ENCODE measurements at regions not wholly inside any gene's neighbourhood (a gene's known extent, or its start where the extent isn't known, plus 50 kb on each side); places are given as distances from the start of the nearest gene placed in this dataset.

GRCh38 chr3:6540981-6541380 lies 319.9 kb upstream of the GRM7 start:
- DNase-seq = peak; percentile 40

GRCh38 chr3:6542795-6543194 lies 318.1 kb upstream of the GRM7 start:
- peak; percentile 88 for DNase-seq

- peak; percentile 38 for DNase-seq
Observed at GRCh38 chr3:6549296-6549695, 311.6 kb upstream of the GRM7 start.

DNA sequence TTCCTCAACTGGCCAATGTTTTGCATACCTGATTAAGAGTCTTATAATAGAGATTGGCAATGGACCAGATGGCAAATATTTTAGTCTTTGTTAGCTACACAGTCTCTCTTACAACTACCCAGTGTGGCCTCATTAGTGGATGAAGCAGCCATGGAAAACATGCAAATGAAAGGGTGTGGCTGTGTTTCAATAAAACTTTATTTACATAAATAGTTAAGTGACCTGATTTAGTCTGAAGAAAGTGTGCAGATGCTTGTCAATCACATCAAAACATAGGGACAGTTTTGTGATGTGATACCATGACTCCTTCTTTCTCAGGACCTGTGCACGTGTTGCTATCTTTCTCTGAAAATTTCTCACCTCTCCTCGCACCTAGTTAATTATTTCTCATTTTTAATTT lies 309.8 kb upstream of the GRM7 start:
- no peak for DNase-seq

- DNase-seq = no peak
Observed at GRCh38 chr3:6560259-6560658, 300.7 kb upstream of the GRM7 start.

DNA sequence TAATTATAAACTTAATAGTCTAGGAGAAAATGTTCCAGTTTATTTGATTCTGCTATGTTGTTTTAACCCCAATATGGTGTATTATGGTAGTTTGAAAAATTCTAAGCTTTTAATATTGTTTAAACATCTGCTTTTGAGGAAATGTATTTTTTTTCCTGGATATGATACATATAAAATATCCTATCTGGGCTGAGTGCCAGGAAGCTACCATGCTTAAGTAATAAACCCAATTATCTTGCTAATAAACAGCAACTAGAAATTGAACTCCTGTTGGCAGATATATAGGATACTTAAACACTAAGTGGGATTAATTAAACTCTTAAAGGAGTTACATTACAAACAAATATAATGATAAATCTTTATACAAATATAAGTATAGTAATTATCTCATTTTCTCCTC lies 293.7 kb upstream of the GRM7 start:
- DNase-seq = no peak

- no peak for DNase-seq
Observed at GRCh38 chr3:6568999-6569493, 291.9 kb upstream of the GRM7 start.

DNA sequence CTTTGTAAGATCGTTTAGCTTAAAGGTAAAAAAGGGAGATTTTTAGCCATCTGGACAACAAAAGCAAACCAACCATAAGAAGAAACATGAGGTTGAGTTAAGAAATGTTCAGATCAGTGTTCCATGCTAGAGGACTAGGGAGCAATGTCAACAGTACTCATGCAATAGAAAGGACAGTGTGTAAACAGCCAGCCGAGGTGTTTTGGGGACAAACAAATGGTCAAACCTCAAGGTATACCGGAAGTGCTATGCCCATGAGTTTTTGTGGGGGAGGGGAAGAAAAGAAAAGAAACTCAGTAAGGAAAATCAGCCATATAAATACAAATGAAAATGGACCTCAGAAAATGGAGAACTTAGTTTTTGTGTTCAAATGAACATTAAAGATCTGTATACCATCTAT lies 289.5 kb upstream of the GRM7 start:
- peak; percentile 63 for DNase-seq

GRCh38 chr3:6577584-6577983 lies 283.3 kb upstream of the GRM7 start:
- DNase-seq = no peak

DNA sequence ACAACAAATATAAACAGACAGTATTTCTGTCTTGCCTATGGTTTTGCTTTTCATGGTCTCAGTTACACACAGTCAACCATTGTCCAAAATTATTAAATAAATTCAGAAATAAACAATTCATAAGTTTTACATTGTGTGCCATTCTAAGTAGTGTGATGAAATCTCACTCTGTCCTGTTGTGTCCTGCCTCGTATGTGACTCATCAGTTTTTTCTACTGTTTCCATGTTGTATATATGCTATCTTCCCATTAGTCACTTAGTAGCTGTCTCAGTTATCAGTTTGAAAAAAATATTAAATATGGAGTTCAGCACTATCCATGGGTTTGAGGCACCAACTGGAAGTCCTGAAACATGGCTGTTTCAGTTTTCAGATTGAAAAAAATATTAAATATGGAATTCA lies 282.4 kb upstream of the GRM7 start:
- DNase-seq = peak; percentile 9

DNA sequence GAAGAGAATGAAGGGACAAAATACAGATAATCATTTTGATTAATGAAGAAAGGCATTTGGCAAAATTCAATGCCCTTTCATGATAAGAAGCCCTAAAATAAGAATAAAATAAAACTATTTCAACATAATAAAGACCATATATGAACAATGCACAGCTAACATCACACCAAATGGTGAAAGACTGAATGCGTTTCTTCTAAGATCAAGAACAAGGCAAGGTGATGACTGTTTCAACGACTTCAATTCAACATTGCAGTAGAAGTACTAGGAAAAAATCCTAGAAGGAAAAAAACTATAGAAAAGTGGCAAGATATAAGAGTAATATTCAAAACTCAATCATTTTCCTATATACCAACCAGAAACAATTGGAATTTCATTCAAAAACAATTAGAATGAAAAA lies 280.1 kb upstream of the GRM7 start:
- DNase-seq = no peak

GRCh38 chr3:6585360-6585759 lies 275.6 kb upstream of the GRM7 start:
- DNase-seq = no peak

DNA sequence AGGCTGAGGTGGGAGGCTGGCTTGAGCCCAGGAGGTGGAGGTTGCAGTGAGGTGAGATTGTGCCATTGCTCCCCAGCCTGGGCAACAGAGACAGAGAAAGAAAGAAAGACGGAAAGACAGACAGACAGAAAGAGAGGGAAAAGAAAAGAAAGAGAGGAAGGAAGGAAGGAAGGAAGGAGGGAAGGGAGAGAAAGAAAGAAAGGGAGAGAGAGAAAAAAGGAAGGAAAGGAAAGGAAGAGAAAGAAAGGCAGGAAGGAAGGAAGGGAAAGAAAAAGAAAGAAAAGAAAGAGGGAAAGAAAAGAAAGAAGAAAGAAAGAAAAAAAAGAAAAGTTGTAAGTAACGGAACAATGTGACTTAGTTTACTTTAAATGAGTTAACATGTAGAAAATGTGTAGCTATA lies 260.7 kb upstream of the GRM7 start:
- DNase-seq = no peak

DNA sequence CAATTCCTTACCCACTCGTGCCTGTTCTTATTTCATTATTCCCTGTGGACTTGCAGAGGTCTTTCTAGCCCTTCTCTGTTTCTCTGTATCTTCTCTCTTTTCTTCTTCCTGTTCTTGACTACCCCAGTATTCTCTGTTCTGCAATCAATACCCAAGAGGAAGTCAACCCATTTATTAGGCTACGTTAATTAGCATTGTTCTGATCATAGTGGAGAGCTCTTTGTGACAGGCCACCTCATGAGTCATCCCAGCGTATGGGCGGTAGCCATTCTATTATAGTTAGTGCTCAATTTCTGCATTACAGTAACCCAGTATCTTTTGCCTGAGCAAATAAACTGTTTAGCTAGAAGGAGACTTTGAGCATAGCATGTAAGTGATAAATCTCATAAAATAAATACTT lies 259.5 kb upstream of the GRM7 start:
- peak; percentile 13 for DNase-seq

DNA sequence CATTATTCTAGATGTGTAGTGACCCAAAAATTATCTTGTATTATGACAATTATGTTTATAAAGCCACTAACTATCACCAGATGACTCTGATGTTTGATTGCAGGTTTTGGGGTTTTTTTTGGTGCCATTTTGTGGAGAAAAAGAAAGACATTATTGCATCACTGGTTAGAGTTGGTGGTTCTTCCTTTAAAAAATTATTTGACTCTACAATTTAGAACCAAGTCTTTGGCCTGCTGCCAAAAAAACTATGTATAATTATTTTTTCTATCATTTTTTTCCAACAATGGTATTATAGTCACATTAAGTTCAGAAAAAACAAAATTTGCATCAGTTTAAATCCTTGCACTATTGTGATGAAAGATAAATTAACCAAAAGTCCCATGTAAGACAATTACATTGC lies 258.6 kb upstream of the GRM7 start:
- no peak for DNase-seq

GRCh38 chr3:6605227-6605626 lies 255.7 kb upstream of the GRM7 start:
- DNase-seq = peak; percentile 1

DNA sequence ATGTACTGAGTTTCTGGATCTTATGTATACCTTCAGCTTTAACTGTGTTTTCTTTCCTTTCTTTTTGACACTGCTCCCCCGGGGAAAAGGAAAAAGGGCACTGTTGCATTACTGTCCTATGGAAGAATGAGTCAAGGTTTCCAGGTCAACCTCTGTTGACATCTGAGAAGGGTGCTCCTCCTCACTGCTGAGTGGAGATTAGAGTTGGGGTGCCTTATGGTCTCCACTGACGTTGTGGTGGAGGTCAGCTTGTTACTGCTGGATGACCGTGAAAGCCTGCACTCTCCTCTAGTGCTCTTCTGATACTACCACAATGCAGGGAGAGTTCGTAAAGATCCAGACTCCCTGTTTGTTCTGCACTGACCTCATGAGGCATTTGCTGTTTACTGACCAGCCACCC lies 252.1 kb upstream of the GRM7 start:
- no peak for DNase-seq

GRCh38 chr3:6612034-6612616 lies 248.8 kb upstream of the GRM7 start:
- no peak for DNase-seq

GRCh38 chr3:6622260-6622659 lies 238.7 kb upstream of the GRM7 start:
- no peak for DNase-seq

GRCh38 chr3:6622712-6623111 lies 238.2 kb upstream of the GRM7 start:
- DNase-seq = no peak

- no peak for DNase-seq
Observed at GRCh38 chr3:6631376-6631775, 229.5 kb upstream of the GRM7 start.

DNA sequence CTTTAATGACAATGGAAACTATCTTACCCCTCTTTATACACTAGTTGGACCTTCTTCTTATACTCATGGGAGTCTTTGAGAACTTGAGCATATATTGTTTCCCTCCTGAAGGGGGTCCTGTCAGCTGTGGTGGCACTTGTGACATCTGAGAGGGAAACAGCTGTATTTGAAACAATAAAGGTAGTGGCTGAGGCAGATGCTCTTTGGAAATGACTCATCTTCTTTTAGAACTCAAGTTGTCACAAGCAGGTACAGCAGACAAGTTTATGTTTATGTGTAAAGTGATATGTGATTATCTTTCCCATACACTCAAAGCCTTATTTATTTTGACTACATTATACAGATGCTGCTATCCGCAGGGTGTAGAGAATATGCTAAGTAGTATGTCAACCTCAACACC lies 220.0 kb upstream of the GRM7 start:
- peak; percentile 78 for DNase-seq

DNA sequence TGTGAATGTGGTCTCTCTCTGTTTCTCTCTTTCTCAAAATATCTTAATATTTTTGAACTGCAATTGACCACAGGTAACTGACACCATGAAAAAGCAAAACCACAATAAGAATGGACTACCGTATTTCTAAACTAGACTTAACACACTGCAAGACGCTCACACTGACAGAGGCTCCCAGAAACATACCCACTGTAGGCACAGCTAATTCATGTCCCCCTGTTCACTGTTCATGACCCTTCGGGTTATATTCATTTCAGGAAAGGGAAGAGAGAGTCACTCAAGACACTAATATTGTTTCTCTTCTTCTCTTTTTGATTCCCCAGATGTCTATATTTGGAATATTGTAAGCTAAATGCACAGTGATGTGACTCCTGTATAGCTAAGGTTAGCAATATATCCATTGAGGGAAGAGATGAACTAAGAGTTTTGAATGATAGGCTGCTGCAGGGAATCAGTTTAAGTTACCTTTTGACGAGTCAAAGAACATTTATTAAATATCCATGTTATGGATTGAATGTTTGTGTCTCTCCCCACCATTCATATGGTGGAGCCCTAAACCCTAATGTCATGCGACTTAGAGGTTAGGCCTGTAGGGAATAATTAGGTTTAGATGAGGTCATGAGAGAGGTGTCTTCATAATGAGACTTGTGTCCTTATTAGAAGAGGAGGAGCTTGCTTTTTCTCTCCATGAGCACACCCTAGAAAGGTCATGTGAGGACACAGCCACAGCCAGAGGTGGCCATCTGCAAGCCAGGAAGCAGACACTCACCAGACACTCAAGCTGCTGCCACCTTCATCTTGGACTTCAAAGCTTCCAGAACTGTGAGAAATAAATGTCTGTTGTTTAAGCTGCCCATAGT lies 216.6 kb upstream of the GRM7 start:
- peak; percentile 80 for DNase-seq

DNA sequence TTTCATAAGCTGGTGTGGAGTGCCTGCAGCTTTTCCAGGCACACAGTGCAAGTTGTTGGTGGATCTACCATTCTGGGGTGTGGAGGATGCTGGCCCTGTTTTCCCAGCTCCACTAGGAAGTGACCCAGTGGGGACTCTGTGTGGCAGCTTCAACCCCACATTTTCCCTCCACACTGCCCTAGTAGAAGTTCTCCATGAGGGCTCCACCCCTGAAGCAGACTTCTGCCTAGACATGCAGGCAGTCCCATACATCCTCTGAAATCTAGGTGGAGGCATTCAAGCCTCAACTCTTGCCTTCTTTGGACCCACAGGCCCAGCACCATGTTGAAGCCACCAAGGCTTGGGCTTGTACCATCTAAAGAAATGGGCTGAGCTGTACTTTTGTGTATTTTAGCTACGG lies 206.2 kb upstream of the GRM7 start:
- DNase-seq = peak; percentile 8

- no peak for DNase-seq
Observed at GRCh38 chr3:6655275-6655674, 205.6 kb upstream of the GRM7 start.
